GM21360 (cell line): ENCODE measurements at regions not wholly inside any gene's neighbourhood (a gene's known extent, or its start where the extent isn't known, plus 50 kb on each side); places are given as distances from the start of the nearest gene placed in this dataset.

Experiments used
- ATAC-seq: cut with Tn5 transposase; IDR thresholded peaks from one replicate; pipeline ENCODE4 v1.9.1; 2021; ENCODE audit warnings: mild to moderate bottlenecking, moderate library complexity; ENCODE audit not compliant: unreplicated experiment

- no peak for ATAC-seq
Measured at GRCh38 chr10:21069929-21070700, 173.0 kb upstream of the NEBL start.

- no peak for ATAC-seq
Measured at GRCh38 chr10:21069278-21069677, 172.2 kb upstream of the NEBL start.

- ATAC-seq = no peak
Measured at GRCh38 chr10:21068026-21068656, 171.0 kb upstream of the NEBL start.

- no peak for ATAC-seq
Measured at GRCh38 chr10:21065621-21066248, 168.6 kb upstream of the NEBL start.

GRCh38 chr10:21061982-21062381 is 164.9 kb upstream of the NEBL start:
- ATAC-seq = no peak

GRCh38 chr10:21061184-21061583 is 164.1 kb upstream of the NEBL start:
- no peak for ATAC-seq

GRCh38 chr10:21060626-21061025 is 163.5 kb upstream of the NEBL start:
- no peak for ATAC-seq

- ATAC-seq = no peak
Measured at GRCh38 chr10:21057989-21058388, 160.9 kb upstream of the NEBL start.

GRCh38 chr10:21057436-21057835 is 160.3 kb upstream of the NEBL start:
- ATAC-seq = no peak

- no peak for ATAC-seq
Measured at GRCh38 chr10:21056461-21056860, 159.3 kb upstream of the NEBL start.

- ATAC-seq = no peak
Measured at GRCh38 chr10:21055339-21056135, 158.4 kb upstream of the NEBL start.

- no peak for ATAC-seq
Measured at GRCh38 chr10:21053953-21054690, 157.0 kb upstream of the NEBL start.

GRCh38 chr10:21052709-21053104 is 155.6 kb upstream of the NEBL start:
- ATAC-seq = no peak

GRCh38 chr10:21052072-21052708 is 155.1 kb upstream of the NEBL start:
- ATAC-seq = no peak

- ATAC-seq = no peak
Measured at GRCh38 chr10:21049482-21049881, 152.4 kb upstream of the NEBL start.

- no peak for ATAC-seq
Measured at GRCh38 chr10:21048068-21048467, 151.0 kb upstream of the NEBL start.

GRCh38 chr10:21047511-21047910 is 150.4 kb upstream of the NEBL start:
- ATAC-seq = no peak

- ATAC-seq = no peak
Measured at GRCh38 chr10:21047096-21047495, 150.0 kb upstream of the NEBL start.

- ATAC-seq = no peak
Measured at GRCh38 chr10:21043044-21043443, 145.9 kb upstream of the NEBL start.

- ATAC-seq = no peak
Measured at GRCh38 chr10:21042536-21042935, 145.4 kb upstream of the NEBL start.
